ENCODE measurements at regions not wholly inside any gene's neighbourhood (a gene's known extent, or its start where the extent isn't known, plus 50 kb on each side); places are given as distances from the start of the nearest gene placed in this dataset.

DNA sequence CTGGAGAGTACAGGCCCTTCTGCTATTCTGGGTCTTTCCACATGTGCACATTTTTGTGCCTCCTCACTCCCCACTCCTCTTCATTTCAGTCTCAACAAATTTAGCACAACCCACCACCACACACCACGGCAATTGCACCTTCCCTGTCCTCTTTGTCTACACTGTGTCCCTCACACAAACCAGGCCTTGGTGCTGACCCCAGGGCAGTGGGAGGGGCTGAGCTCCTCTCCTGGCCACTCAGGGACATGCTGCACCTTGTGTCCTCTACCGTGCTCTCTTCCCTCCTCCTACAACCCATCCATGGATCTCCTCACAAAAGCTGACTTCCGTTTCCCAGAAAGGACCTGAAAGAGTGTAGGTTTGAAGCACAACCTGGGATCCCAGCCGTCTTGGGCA is 90.9 kb upstream of the IKZF1 start:
- Mint-ChIP-seq H3K4me3 (peak overlapping the region; percentile 43), H3K36me3 (no peaks in the 10 kb centered on the region), H3K9me3 (no peaks in the 10 kb centered on the region), H3K4me1 (peaks cover 43 to 57% of the 10 kb centered on the region in 2 donors), H3K27ac (peak overlapping the region in 1 of 2 donors; percentile 65), H3K27me3 (ENCODE audit: low read depth in 2 of 2) (peaks cover 0 to 4% of the 10 kb centered on the region in 2 donors)
- intact Hi-C loops (cut with micrococcal nuclease) = no loop called here
- no peak for DNase-seq
- Histone ChIP-seq H3K27me3 (ENCODE audit: control insufficient read depth, insufficient read depth, low read length) (no peaks in the 10 kb centered on the region), H3K27ac (ENCODE audit: low read length) (no peak overlapping the region), H3K36me3 (ENCODE audit: control insufficient read depth, insufficient read depth, low read length) (no peaks in the 10 kb centered on the region), H3K9me3 (ENCODE audit: control insufficient read depth, insufficient read depth, low read length) (no peaks in the 10 kb centered on the region), H3K4me3 (ENCODE audit: low read length) (no peak overlapping the region), H3K4me1 (ENCODE audit: control insufficient read depth, insufficient read depth, low read length) (peaks cover 53% of the 10 kb centered on the region)
- 74% methylated on average over 4 of the region's 4 CpGs for WGBS (ENCODE audit: insufficient coverage)
- ATAC-seq = peak in 1 of 3 donors; percentile 7
- TF ChIP-seq, protein P1, sequence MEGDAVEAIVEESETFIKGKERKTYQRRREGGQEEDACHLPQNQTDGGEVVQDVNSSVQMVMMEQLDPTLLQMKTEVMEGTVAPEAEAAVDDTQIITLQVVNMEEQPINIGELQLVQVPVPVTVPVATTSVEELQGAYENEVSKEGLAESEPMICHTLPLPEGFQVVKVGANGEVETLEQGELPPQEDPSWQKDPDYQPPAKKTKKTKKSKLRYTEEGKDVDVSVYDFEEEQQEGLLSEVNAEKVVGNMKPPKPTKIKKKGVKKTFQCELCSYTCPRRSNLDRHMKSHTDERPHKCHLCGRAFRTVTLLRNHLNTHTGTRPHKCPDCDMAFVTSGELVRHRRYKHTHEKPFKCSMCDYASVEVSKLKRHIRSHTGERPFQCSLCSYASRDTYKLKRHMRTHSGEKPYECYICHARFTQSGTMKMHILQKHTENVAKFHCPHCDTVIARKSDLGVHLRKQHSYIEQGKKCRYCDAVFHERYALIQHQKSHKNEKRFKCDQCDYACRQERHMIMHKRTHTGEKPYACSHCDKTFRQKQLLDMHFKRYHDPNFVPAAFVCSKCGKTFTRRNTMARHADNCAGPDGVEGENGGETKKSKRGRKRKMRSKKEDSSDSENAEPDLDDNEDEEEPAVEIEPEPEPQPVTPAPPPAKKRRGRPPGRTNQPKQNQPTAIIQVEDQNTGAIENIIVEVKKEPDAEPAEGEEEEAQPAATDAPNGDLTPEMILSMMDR (IDR thresholded peaks at IDR 0.05) = no peak

DNA sequence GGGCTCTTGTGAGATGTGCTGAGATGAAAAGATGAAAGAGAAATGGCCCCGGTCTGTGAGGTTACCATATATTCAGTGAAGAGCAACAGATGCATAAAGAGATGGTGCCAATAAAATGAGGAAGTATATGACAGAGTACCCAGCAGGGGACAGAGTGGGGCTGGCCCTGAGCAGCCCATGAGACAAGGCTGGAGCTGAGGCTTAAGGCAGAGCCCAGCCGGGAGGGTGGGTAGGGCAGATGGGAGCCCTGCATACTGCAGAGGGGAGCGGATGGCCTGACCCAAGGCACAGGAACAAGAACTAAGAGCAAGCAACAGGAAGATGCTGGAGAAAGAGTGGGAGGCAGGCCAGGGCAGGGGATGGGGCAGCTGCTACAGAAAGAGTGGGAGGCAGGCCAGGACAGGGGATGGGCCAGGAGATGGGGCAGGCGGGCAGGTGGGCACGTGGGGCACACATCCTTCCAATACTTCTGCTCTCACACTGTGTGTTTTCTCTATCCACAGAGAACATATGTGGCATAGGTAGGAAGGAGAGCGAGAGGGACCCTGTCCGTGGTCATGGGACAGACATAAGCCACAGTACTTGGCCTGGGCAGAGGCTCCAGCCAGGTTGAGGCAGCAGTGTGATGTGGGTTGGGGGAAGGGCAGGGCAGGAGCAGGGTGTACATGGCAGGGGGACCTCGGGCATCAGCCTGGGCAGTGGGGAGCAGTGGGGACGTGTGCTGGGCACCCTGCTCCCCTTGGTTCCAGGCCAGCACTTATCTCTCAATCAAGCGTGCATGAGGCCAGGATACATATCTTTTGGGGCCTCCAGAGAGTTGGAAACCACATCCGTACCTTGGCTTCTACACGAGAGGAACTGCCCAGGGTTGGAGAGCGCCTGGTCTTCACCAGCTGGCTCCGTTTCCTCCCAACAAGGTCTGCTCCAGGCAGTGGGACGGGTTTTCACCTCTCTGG is 91.6 kb upstream of the IKZF1 start:
- Histone ChIP-seq H3K4me3 (ENCODE audit: low read length) (no peak overlapping the region), H3K27me3 (ENCODE audit: control insufficient read depth, insufficient read depth, low read length) (no peaks in the 10 kb centered on the region), H3K27ac (ENCODE audit: low read length) (no peak overlapping the region), H3K9me3 (ENCODE audit: control insufficient read depth, insufficient read depth, low read length) (no peaks in the 10 kb centered on the region), H3K4me1 (ENCODE audit: control insufficient read depth, insufficient read depth, low read length) (peaks cover 58% of the 10 kb centered on the region), H3K36me3 (ENCODE audit: control insufficient read depth, insufficient read depth, low read length) (no peaks in the 10 kb centered on the region)
- Mint-ChIP-seq H3K27me3 (ENCODE audit: low read depth in 2 of 2) (peaks cover 0 to 4% of the 10 kb centered on the region in 2 donors), H3K36me3 (no peaks in the 10 kb centered on the region), H3K9me3 (no peaks in the 10 kb centered on the region), H3K27ac (peak overlapping the region in 1 of 2 donors; percentile 65), H3K4me3 (no peak overlapping the region), H3K4me1 (peaks cover 43 to 59% of the 10 kb centered on the region in 2 donors)
- intact Hi-C loops (cut with micrococcal nuclease) = no loop called here
- WGBS (ENCODE audit: insufficient coverage) = 43% methylated on average over 15 of the region's 15 CpGs
- ATAC-seq = peak; percentile 54 to 65 (median 59)
- peak in 1 of 2 donors; percentile 52 for DNase-seq
- TF ChIP-seq, protein P1 (IDR thresholded peaks at IDR 0.05) = no peak

DNA sequence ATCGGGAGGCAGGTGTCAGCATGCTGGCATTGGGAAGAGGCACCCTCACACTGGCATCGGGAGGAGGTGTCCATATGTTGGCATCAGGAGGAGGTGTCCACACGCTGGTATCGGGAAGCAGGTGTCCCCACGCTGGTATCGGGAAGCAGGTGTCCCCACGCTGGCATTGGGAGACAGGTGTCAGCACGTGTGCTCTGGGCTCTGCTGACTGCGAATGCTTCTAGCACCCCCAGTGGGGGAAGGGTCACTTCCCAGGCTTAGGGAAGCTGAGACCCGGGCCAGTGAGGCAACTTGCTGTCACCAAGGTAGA is 92.5 kb upstream of the IKZF1 start:
- Mint-ChIP-seq H3K4me3 (no peak overlapping the region), H3K27ac (peak overlapping the region in 1 of 2 donors; percentile 65), H3K9me3 (no peaks in the 10 kb centered on the region), H3K36me3 (no peaks in the 10 kb centered on the region), H3K27me3 (ENCODE audit: low read depth in 2 of 2) (peaks cover 0 to 4% of the 10 kb centered on the region in 2 donors), H3K4me1 (peaks cover 44 to 68% of the 10 kb centered on the region in 2 donors)
- Histone ChIP-seq H3K4me3 (ENCODE audit: low read length) (no peak overlapping the region), H3K27ac (ENCODE audit: low read length) (no peak overlapping the region), H3K4me1 (ENCODE audit: control insufficient read depth, insufficient read depth, low read length) (peaks cover 66% of the 10 kb centered on the region), H3K27me3 (ENCODE audit: control insufficient read depth, insufficient read depth, low read length) (no peaks in the 10 kb centered on the region), H3K9me3 (ENCODE audit: control insufficient read depth, insufficient read depth, low read length) (no peaks in the 10 kb centered on the region), H3K36me3 (ENCODE audit: control insufficient read depth, insufficient read depth, low read length) (no peaks in the 10 kb centered on the region)
- TF ChIP-seq, protein P1 (IDR thresholded peaks at IDR 0.05) = no peak
- intact Hi-C loops (cut with micrococcal nuclease) = no loop called here
- ATAC-seq = no peak
- WGBS (ENCODE audit: insufficient coverage) = 93% methylated on average over 10 of the region's 10 CpGs
- no peak for DNase-seq

Data from natural killer cell (primary cell).